ENCODE measurements at regions not wholly inside any gene's neighbourhood (a gene's known extent, or its start where the extent isn't known, plus 50 kb on each side); places are given as distances from the start of the nearest gene placed in this dataset.
"Not testable (repeated sequence)": the region's sequence is repeated elsewhere in the genome, so short reads cannot be mapped to it uniquely, and the experiment has no call there.

GRCh38 chr10:55929291-55929690 is 431.8 kb downstream of the ZWINT start:
- no peaks in the 10 kb centered on the region for H3K27me3 ChIP-seq (ENCODE audit: low read depth)
- H3K4me3 ChIP-seq: no peak overlapping the region
- H3K27ac ChIP-seq (replicated peaks): no peak overlapping the region
- H3K9me3 ChIP-seq (replicated peaks): no peaks in the 10 kb centered on the region
- intact Hi-C loops (cut with micrococcal nuclease): no loop called here
- DNase-seq: no peak
- TF ChIP-seq CTCF (IDR thresholded peaks at IDR 0.05; ENCODE audit: borderline replicate concordance): no peak
- H3K4me1 ChIP-seq: no peaks in the 10 kb centered on the region
- no peaks in the 10 kb centered on the region for H3K36me3 ChIP-seq

DNA sequence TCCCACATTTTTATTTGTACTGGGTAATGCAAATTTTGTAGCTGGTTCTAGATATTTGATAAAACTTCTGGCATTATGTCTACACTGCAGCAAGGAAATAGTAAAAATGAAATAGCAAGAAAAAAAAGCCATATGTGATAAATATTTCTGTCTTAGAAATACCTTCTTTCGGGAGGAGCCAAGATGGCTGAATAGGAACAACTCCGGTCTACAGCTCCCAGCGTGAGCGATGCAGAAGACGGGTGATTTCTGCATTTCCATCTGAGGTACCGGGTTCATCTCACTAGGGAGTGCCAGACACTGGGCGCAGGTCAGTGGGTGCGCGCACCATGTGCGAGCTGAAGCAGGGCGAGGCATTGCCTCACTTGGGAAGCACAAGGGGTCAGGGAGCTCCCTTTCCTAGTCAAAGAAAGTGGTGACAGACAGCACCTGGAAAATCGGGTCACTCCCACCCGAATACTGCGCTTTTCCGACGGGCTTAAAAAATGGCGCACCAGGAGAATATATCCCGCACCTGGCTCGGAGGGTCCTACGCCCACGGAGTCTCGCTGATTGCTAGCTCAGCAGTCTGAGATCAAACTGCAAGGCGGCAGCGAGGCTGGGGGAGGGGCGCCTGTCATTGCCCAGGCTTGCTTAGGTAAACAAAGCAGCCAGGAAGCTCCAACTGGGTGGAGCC is 461.4 kb downstream of the ZWINT start:
- H3K4me3 ChIP-seq; DNase-seq; H3K36me3 ChIP-seq; intact Hi-C loops (cut with micrococcal nuclease); H3K27me3 ChIP-seq (ENCODE audit: low read depth); H3K9me3 ChIP-seq (replicated peaks); H3K27ac ChIP-seq (replicated peaks); H3K4me1 ChIP-seq: not testable (repeated sequence)

GRCh38 chr10:55897490-55897921 is 463.6 kb downstream of the ZWINT start:
- H3K36me3 ChIP-seq: no peaks in the 10 kb centered on the region
- intact Hi-C loops (cut with micrococcal nuclease): no loop called here
- no peak for TF ChIP-seq CTCF (IDR thresholded peaks at IDR 0.05; ENCODE audit: borderline replicate concordance)
- no peaks in the 10 kb centered on the region for H3K27me3 ChIP-seq (ENCODE audit: low read depth)
- no peak overlapping the region for H3K27ac ChIP-seq (replicated peaks)
- H3K9me3 ChIP-seq (replicated peaks): peaks cover 5% of the 10 kb centered on the region
- no peak overlapping the region for H3K4me3 ChIP-seq
- no peaks in the 10 kb centered on the region for H3K4me1 ChIP-seq
- DNase-seq: no peak

DNA sequence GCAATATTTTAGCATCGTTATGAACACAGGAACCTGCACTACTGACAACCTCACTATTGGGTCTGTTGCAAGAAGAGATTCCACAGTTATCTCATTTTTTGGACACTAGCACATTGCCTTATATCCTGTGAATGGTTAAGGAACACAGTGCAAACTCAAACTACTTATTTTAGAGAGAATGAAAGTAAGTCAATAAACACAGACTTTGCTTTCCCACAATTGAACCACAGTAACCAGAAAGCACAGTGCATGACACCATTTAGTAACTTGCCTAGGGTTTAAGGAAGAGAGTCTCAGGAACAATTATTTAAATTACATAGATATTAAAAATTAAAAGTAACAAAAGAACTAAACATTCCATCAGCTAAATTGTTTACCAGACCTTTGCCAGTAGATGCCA is 468.8 kb downstream of the ZWINT start:
- no peak for TF ChIP-seq CTCF (IDR thresholded peaks at IDR 0.05; ENCODE audit: borderline replicate concordance)
- Histone ChIP-seq H3K27me3 (ENCODE audit: low read depth) (no peaks in the 10 kb centered on the region), H3K9me3 (replicated peaks) (no peaks in the 10 kb centered on the region), H3K36me3 (no peaks in the 10 kb centered on the region), H3K27ac (replicated peaks) (no peak overlapping the region), H3K4me1 (no peaks in the 10 kb centered on the region), H3K4me3 (no peak overlapping the region)
- no peak for DNase-seq
- intact Hi-C loops (cut with micrococcal nuclease): no loop called here

DNA sequence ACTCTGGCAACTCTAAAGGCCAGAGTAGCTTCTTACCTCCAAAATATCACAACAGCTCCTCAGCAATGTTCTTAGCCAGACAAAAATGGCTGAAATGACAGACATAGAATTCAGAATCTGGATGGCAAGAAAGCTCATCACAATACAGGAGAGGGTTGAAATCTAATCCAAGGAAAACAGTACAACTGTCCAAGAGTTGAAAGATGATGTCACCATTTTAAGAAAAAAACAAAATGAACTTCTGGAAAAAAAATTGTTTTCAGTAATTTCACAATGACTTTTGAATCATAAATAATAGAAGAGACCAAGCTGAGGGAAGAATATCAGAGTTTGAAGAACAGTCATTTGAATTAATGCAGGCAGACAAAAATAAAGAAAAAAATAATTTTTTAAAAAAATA is 479.5 kb downstream of the ZWINT start:
- TF ChIP-seq CTCF (IDR thresholded peaks at IDR 0.05; ENCODE audit: borderline replicate concordance): no peak
- no peak for DNase-seq
- Histone ChIP-seq H3K27ac (replicated peaks) (no peak overlapping the region), H3K4me1 (no peaks in the 10 kb centered on the region), H3K4me3 (no peak overlapping the region), H3K9me3 (replicated peaks) (peaks cover 2% of the 10 kb centered on the region), H3K36me3 (no peaks in the 10 kb centered on the region), H3K27me3 (ENCODE audit: low read depth) (no peaks in the 10 kb centered on the region)
- intact Hi-C loops (cut with micrococcal nuclease): no loop called here

GRCh38 chr10:55873485-55873884 is 487.6 kb downstream of the ZWINT start:
- DNase-seq: no peak
- Histone ChIP-seq H3K9me3 (replicated peaks) (no peaks in the 10 kb centered on the region), H3K4me3 (no peak overlapping the region), H3K36me3 (no peaks in the 10 kb centered on the region), H3K27ac (replicated peaks) (no peak overlapping the region), H3K4me1 (no peaks in the 10 kb centered on the region), H3K27me3 (ENCODE audit: low read depth) (no peaks in the 10 kb centered on the region)
- no peak for TF ChIP-seq CTCF (IDR thresholded peaks at IDR 0.05; ENCODE audit: borderline replicate concordance)
- intact Hi-C loops (cut with micrococcal nuclease): no loop called here
